ENCODE measurements at regions not wholly inside any gene's neighbourhood (a gene's known extent, or its start where the extent isn't known, plus 50 kb on each side); places are given as distances from the start of the nearest gene placed in this dataset.

DNA sequence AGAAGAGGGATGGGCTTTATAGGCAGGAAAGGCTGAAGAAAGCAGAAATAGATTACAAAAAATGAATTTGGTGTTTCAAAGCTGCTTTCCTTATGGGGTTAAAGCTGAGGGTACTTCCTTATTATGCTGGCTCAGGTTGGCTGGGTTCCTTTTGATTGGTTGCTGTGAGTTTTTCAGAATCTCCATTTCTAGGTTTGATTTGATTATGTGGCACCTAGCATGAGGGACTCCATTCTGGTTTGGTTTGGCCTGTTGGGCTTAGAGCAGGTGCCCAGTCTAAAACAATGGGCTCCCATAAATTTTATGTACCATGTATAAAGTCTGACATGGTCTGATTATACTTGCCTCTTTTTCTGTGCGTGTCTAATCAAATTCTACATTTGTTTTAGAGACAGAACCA, 362.7 kb downstream of the CXCL12 start:
- 73 to 97% (median 88%) methylated on average over 1 of the region's 1 CpG for WGBS, 5 donors
- Histone ChIP-seq H3K9me3 (peaks cover 0 to 10% (median 0%) of the 10 kb centered on the region in 8 donors), H3K27me3 (replicated peaks in 1 of 7) (peaks cover 0 to 13% (median 0%) of the 10 kb centered on the region in 7 donors), H3K27ac (no peak overlapping the region), H3K36me3 (no peaks in the 10 kb centered on the region), H3K4me1 (peaks cover 0 to 7% (median 0%) of the 10 kb centered on the region in 6 donors), H3K4me3 (no peak overlapping the region)
- no peak for TF ChIP-seq POLR2A (IDR thresholded peaks at IDR 0.05)
- TF ChIP-seq POLR2AphosphoS5 (IDR thresholded peaks at IDR 0.05): no peak
- TF ChIP-seq, protein P1, sequence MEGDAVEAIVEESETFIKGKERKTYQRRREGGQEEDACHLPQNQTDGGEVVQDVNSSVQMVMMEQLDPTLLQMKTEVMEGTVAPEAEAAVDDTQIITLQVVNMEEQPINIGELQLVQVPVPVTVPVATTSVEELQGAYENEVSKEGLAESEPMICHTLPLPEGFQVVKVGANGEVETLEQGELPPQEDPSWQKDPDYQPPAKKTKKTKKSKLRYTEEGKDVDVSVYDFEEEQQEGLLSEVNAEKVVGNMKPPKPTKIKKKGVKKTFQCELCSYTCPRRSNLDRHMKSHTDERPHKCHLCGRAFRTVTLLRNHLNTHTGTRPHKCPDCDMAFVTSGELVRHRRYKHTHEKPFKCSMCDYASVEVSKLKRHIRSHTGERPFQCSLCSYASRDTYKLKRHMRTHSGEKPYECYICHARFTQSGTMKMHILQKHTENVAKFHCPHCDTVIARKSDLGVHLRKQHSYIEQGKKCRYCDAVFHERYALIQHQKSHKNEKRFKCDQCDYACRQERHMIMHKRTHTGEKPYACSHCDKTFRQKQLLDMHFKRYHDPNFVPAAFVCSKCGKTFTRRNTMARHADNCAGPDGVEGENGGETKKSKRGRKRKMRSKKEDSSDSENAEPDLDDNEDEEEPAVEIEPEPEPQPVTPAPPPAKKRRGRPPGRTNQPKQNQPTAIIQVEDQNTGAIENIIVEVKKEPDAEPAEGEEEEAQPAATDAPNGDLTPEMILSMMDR (IDR thresholded peaks at IDR 0.05 in 8 of 11, conservative IDR thresholded peaks at IDR 0.05 in 3 of 11): no peak
- intact Hi-C loops (cut with DNase I; ENCODE audit: low total_unique reads): no loop called here
- no peak for DNase-seq

DNA sequence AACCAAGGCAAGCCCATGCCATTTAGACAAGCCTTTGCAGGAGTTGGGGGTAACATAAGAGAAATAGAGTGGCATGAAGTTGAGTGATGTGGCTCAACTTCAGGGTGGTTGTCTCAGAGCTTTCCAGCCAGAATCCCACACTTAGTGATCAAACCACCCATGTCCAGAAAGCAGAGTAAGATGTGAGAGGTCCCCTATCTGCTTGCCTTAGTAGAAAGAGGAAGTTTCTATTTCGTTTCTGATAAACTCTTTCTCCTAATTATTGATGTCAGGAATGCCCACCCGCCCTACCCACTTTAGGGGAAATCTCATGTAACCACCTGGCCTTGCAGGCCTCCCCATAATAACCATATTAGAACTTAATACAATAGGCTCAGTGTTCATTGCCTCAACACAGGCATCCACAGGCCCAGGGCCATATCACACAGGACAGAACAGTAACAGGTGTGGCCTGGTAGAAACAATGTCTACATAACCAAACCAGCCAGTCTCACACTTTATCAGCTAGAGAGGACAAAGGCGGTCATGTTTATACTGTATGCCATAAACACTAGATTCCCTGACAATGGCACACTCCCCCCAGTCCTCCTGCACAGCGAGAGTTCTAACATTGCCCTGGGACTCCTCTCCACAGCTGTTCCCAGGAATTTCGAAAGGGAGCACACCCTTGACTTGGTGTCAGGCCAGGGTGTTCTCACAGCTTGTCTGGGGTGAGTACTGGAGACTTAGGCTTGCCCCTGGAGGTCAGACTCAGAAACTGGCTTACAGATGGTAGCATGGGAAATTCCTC, 364.4 kb downstream of the CXCL12 start:
- 53 to 78% (median 62%) methylated on average over 5 of the region's 5 CpGs for WGBS, 5 donors
- Histone ChIP-seq H3K9me3 (peaks cover 0 to 10% (median 0%) of the 10 kb centered on the region in 8 donors), H3K4me3 (no peak overlapping the region), H3K4me1 (peaks cover 0 to 7% (median 0%) of the 10 kb centered on the region in 6 donors), H3K27ac (no peak overlapping the region), H3K36me3 (no peaks in the 10 kb centered on the region), H3K27me3 (replicated peaks in 1 of 7) (peaks cover 0 to 13% (median 0%) of the 10 kb centered on the region in 7 donors)
- TF ChIP-seq POLR2A (IDR thresholded peaks at IDR 0.05) (no peak), POLR2AphosphoS5 (IDR thresholded peaks at IDR 0.05) (peak in 1 of 3 donors; percentile 46)
- intact Hi-C loops (cut with DNase I; ENCODE audit: low total_unique reads): no loop called here
- DNase-seq: no peak

DNA sequence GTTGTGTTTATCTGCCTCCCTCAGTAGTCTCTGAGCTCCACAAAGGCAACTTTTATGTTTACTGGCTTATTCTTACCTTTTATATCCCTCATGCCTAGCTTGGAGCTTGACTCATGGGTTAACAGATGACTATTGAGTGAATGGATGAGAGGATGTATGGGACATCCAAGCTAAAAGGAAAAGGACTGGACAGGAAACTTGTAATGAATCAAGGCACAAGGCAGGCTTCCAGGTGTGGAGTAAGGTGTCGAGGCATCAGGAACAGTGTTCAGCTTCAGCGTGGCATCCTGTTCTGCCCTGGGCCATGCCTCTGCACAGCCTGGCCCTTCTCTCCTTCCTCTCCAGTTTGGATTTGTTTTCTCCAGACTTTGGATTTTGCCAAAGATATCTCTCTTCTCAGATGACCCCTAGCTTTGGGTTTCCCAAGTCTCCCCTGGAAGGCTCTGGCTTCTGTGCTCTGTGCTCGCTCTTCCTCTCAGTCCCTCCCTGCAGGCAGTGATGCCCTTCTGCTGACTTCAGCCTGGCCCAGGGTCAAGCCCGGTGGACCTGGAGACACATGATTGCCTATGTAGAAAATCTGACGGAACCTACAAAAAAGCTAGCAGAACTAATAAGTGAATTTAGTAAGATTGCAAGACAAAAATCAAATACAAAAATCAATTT, 367.3 kb downstream of the CXCL12 start:
- peaks cover 0 to 7% (median 0%) of the 10 kb centered on the region in 6 donors for H3K4me1 ChIP-seq
- no peaks in the 10 kb centered on the region for H3K9me3 ChIP-seq
- 83 to 95% (median 90%) methylated on average over 5 of the region's 5 CpGs for WGBS, 5 donors
- TF ChIP-seq POLR2A (IDR thresholded peaks at IDR 0.05): no peak
- TF ChIP-seq, protein P1 (IDR thresholded peaks at IDR 0.05 in 8 of 11, conservative IDR thresholded peaks at IDR 0.05 in 3 of 11): no peak
- TF ChIP-seq POLR2AphosphoS5 (IDR thresholded peaks at IDR 0.05): no peak
- intact Hi-C loops (cut with DNase I; ENCODE audit: low total_unique reads): no loop called here
- DNase-seq: no peak
- no peaks in the 10 kb centered on the region for H3K36me3 ChIP-seq
- no peak overlapping the region for H3K4me3 ChIP-seq
- peak overlapping the region in 3 of 8 donors; percentile 0 to 28 (median 22) for H3K27ac ChIP-seq
- H3K27me3 ChIP-seq (replicated peaks in 1 of 7): peaks cover 0 to 13% (median 0%) of the 10 kb centered on the region in 7 donors

DNA sequence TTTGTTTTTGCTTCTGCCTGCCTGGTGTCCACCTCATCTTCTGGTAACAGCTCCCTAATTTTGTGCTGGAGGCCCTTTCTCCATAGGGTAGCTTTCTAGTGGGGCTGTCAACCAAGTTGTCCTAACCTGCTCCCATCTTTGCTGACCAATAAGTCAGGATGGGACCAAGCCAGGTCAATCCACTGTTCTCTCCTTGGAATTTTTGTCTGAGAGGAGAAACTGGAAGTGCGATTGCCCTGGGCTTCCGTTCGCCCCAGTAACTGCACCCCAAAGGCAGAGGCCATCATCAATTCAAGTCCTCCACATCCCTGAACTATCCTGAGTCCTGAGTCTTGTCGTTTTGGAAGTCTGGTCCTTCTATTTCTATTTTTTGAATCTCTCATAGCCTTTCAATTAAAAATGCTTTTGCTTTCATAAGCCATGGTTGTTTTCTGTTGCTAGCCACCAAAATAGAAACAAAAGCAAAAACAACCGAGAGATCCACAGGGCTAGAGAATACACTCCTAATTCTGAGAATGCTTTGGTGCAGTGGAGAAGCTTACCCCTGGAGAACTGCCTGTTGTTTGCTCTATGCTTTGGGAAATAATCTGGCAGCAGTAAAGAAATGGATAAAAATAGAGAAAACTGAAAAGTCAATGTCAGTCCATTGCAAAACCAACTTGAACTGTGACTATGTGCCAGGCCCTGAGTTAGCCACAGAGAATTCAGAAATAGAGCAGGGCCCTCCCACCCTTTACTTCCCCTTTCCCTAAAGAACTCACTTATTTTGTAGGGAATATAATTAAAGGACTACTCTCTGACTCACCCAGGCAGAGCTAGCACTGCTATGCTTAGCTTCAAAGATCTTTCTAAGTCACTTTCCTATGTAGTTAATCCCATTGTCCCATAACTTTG, 368.1 kb downstream of the CXCL12 start:
- intact Hi-C loops (cut with DNase I; ENCODE audit: low total_unique reads): no loop called here
- DNase-seq: no peak
- WGBS, 5 donors: 74 to 91% (median 81%) methylated on average over 5 of the region's 5 CpGs
- H3K27me3 ChIP-seq (replicated peaks in 1 of 7): peaks cover 0 to 8% (median 0%) of the 10 kb centered on the region in 7 donors
- peak overlapping the region in 3 of 8 donors; percentile 0 to 28 (median 22) for H3K27ac ChIP-seq
- no peaks in the 10 kb centered on the region for H3K9me3 ChIP-seq
- no peak overlapping the region for H3K4me3 ChIP-seq
- H3K36me3 ChIP-seq: no peaks in the 10 kb centered on the region
- TF ChIP-seq, protein P1 (IDR thresholded peaks at IDR 0.05 in 8 of 11, conservative IDR thresholded peaks at IDR 0.05 in 3 of 11): no peak
- TF ChIP-seq POLR2A (IDR thresholded peaks at IDR 0.05): no peak
- TF ChIP-seq POLR2AphosphoS5 (IDR thresholded peaks at IDR 0.05): no peak
- H3K4me1 ChIP-seq: peaks cover 0 to 7% (median 0%) of the 10 kb centered on the region in 6 donors
